GM12878 (cell line): ENCODE measurements at regions not wholly inside any gene's neighbourhood (a gene's known extent, or its start where the extent isn't known, plus 50 kb on each side); places are given as distances from the start of the nearest gene placed in this dataset.

ENCODE experiments used
- EP300 ChIP-seq, 2 experiments: fragments of 150-350 bp in 1 of 2; IDR thresholded peaks; 2 replicates each; pipeline ENCODE4 v1.6.1; 2011 to 2012; ENCODE audit warnings: low read depth in 2 of 2, low read length in 2 of 2, borderline replicate concordance in 1 of 2, improper control_type of control experiment in 1 of 2, inconsistent platforms in 1 of 2; ENCODE audit not compliant: control insufficient read depth in 1 of 2
- GABPA ChIP-seq: IDR thresholded peaks from 2 replicates; pipeline ENCODE4 v1.6.1; 2014; ENCODE audit warnings: antibody characterized with exemption, low read depth, mild to moderate bottlenecking, inconsistent platforms
- HSF1 ChIP-seq: fragments of 150-350 bp; IDR thresholded peaks from 2 replicates; pipeline ENCODE4 v1.6.1; 2014; ENCODE audit warnings: mild to moderate bottlenecking, low read depth, low read length
- RCOR1 ChIP-seq: conservative IDR thresholded peaks from 2 replicates; pipeline ENCODE4 v1.6.1; 2012; ENCODE audit warnings: low read depth, low read length, improper control_type of control experiment
- REST ChIP-seq: IDR thresholded peaks from 2 replicates; pipeline ENCODE4 v1.6.1; 2012; ENCODE audit warnings: mild to moderate bottlenecking, low read depth, low read length
- TF ChIP-seq, protein P1 (sequence below), 3 experiments: IDR thresholded peaks in 2 of 3; conservative IDR thresholded peaks in 1 of 3; 2 replicates each; pipeline ENCODE4 v1.5.1; 2011; ENCODE audit warnings: low read depth in 3 of 3, low read length in 3 of 3, mild to moderate bottlenecking in 3 of 3, control low read depth in 2 of 3, moderate library complexity in 2 of 3, inconsistent platforms in 1 of 3, mixed read lengths in 1 of 3; ENCODE audit not compliant: control insufficient read depth in 2 of 3, insufficient read depth in 1 of 3; ENCODE audit errors: extremely low read depth in 1 of 3
- TF ChIP-seq, protein P2 (sequence below): fragments of 450-650 bp; IDR thresholded peaks from 2 replicates; pipeline ENCODE4 v1.6.1; 2017; ENCODE audit warnings: mild to moderate bottlenecking, moderate library complexity

DNA sequence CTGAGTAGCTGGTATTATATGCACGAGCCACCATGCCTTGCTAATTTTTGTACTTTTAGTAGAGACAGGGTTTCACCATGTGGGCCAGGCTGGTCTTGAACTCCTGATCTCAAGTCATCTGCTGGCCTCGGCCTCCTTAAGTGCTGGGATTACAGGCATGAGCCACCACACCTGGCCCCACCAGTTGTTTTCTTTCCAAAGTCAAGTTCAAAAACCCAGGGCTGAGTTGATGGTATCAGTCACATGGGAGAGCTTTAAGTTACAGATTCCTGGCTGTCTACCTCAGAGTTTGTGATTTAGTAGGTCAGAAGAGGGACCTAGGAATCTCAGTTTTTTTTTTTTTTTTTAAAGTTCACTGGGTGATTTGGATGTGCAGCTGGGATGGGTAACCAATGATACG, 107.7 kb downstream of the SCP2D1 start (continued):
- TF ChIP-seq, protein P1, sequence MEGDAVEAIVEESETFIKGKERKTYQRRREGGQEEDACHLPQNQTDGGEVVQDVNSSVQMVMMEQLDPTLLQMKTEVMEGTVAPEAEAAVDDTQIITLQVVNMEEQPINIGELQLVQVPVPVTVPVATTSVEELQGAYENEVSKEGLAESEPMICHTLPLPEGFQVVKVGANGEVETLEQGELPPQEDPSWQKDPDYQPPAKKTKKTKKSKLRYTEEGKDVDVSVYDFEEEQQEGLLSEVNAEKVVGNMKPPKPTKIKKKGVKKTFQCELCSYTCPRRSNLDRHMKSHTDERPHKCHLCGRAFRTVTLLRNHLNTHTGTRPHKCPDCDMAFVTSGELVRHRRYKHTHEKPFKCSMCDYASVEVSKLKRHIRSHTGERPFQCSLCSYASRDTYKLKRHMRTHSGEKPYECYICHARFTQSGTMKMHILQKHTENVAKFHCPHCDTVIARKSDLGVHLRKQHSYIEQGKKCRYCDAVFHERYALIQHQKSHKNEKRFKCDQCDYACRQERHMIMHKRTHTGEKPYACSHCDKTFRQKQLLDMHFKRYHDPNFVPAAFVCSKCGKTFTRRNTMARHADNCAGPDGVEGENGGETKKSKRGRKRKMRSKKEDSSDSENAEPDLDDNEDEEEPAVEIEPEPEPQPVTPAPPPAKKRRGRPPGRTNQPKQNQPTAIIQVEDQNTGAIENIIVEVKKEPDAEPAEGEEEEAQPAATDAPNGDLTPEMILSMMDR (IDR thresholded peaks at IDR 0.05 in 2 of 3, conservative IDR thresholded peaks at IDR 0.05 in 1 of 3; ENCODE audit: control insufficient read depth in 2 of 3, extremely low read depth in 1 of 3, insufficient read depth in 1 of 3, low read depth in 3 of 3, low read length in 3 of 3), result no peak
- TF ChIP-seq, protein P2, sequence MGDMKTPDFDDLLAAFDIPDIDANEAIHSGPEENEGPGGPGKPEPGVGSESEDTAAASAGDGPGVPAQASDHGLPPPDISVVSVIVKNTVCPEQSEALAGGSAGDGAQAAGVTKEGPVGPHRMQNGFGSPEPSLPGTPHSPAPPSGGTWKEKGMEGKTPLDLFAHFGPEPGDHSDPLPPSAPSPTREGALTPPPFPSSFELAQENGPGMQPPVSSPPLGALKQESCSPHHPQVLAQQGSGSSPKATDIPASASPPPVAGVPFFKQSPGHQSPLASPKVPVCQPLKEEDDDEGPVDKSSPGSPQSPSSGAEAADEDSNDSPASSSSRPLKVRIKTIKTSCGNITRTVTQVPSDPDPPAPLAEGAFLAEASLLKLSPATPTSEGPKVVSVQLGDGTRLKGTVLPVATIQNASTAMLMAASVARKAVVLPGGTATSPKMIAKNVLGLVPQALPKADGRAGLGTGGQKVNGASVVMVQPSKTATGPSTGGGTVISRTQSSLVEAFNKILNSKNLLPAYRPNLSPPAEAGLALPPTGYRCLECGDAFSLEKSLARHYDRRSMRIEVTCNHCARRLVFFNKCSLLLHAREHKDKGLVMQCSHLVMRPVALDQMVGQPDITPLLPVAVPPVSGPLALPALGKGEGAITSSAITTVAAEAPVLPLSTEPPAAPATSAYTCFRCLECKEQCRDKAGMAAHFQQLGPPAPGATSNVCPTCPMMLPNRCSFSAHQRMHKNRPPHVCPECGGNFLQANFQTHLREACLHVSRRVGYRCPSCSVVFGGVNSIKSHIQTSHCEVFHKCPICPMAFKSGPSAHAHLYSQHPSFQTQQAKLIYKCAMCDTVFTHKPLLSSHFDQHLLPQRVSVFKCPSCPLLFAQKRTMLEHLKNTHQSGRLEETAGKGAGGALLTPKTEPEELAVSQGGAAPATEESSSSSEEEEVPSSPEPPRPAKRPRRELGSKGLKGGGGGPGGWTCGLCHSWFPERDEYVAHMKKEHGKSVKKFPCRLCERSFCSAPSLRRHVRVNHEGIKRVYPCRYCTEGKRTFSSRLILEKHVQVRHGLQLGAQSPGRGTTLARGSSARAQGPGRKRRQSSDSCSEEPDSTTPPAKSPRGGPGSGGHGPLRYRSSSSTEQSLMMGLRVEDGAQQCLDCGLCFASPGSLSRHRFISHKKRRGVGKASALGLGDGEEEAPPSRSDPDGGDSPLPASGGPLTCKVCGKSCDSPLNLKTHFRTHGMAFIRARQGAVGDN, result no peak
- TF ChIP-seq EP300 (IDR thresholded peaks at IDR 0.05; ENCODE audit: borderline replicate concordance in 1 of 2, control insufficient read depth in 1 of 2, low read depth in 2 of 2, low read length in 2 of 2), result no peak
- TF ChIP-seq RCOR1, result no peak
- TF ChIP-seq GABPA, result no peak
- TF ChIP-seq HSF1, result no peak
- no peak for TF ChIP-seq REST
